Colonic mucosa (tissue), 4 donors: ENCODE measurements at regions not wholly inside any gene's neighbourhood (a gene's known extent, or its start where the extent isn't known, plus 50 kb on each side); places are given as distances from the start of the nearest gene placed in this dataset.

Experiments used
- DNase-seq: peaks from one replicate; pipeline ENCODE4 v3.0.0-alpha.2; 2020
- H3K27ac ChIP-seq: fragments of 200-600 bp; one replicate; pipeline ENCODE4 v1.8.0; 2021
- H3K27me3 ChIP-seq: fragments of 200-600 bp; one replicate; pipeline ENCODE4 v1.8.0; 2021
- H3K36me3 ChIP-seq: fragments of 200-600 bp; one replicate; pipeline ENCODE4 v1.8.0; 2021
- H3K4me1 ChIP-seq: fragments of 200-600 bp; one replicate; pipeline ENCODE4 v1.8.0; 2021; ENCODE audit warnings: mild to moderate bottlenecking
- H3K4me3 ChIP-seq: fragments of 200-600 bp; one replicate; pipeline ENCODE4 v1.8.0; 2021
- H3K9ac ChIP-seq, 2 donors: one replicate each; pipeline ENCODE4 v1.7.0; 2013; ENCODE audit warnings: control low read depth in 2 of 2, low read depth in 2 of 2, low read length in 2 of 2
- H3K9me3 ChIP-seq: fragments of 200-600 bp; one replicate; pipeline ENCODE4 v1.8.0; 2021
- CTCF ChIP-seq: fragments of 200-600 bp; IDR thresholded peaks from one replicate; pipeline ENCODE4 v1.8.0; 2022; ENCODE audit warnings: antibody characterized with exemption, mild to moderate bottlenecking
- intact Hi-C: fragments of 100-400 bp; cut with DNase I; formaldehyde crosslinking; loops from one replicate; pipeline ENCODE4 v1.14.1; 2022
- donor health status: healthy.
- donor health status: DM: no; HTN: no; CAD: no.
- donor health status: DM: no; HTN: no; CAD: no.

- no peak for TF ChIP-seq CTCF
- Histone ChIP-seq H3K27me3 (no peaks in the 10 kb centered on the region), H3K9me3 (no peaks in the 10 kb centered on the region), H3K9ac (no peak overlapping the region), H3K27ac (no peak overlapping the region), H3K4me1 (no peaks in the 10 kb centered on the region), H3K4me3 (no peak overlapping the region), H3K36me3 (no peaks in the 10 kb centered on the region)
- intact Hi-C loops = no loop called here
- no peak for DNase-seq
These were observed 434.0 kb upstream of the BTBD3 start for GRCh38 chr20:11483697-11484096.

GRCh38 chr20:11484479-11484878 lies 433.2 kb upstream of the BTBD3 start:
- DNase-seq = no peak
- no peak for TF ChIP-seq CTCF
- H3K36me3 ChIP-seq = no peaks in the 10 kb centered on the region
- H3K4me3 ChIP-seq = no peak overlapping the region
- H3K4me1 ChIP-seq = no peaks in the 10 kb centered on the region
- no peaks in the 10 kb centered on the region for H3K27me3 ChIP-seq
- intact Hi-C loops = no loop called here
- no peaks in the 10 kb centered on the region for H3K9me3 ChIP-seq
- no peak overlapping the region for H3K27ac ChIP-seq
- no peak overlapping the region for H3K9ac ChIP-seq

GRCh38 chr20:11492386-11492785 lies 425.3 kb upstream of the BTBD3 start:
- Histone ChIP-seq H3K4me3 (no peak overlapping the region), H3K36me3 (no peaks in the 10 kb centered on the region), H3K9ac (no peak overlapping the region), H3K27ac (no peak overlapping the region), H3K27me3 (no peaks in the 10 kb centered on the region), H3K4me1 (no peaks in the 10 kb centered on the region), H3K9me3 (no peaks in the 10 kb centered on the region)
- intact Hi-C loops = no loop called here
- TF ChIP-seq CTCF = no peak
- no peak for DNase-seq

GRCh38 chr20:11492846-11493245 lies 424.8 kb upstream of the BTBD3 start:
- no peak overlapping the region for H3K4me3 ChIP-seq
- no peak for TF ChIP-seq CTCF
- no peak overlapping the region for H3K9ac ChIP-seq
- H3K9me3 ChIP-seq = no peaks in the 10 kb centered on the region
- intact Hi-C loops = no loop called here
- DNase-seq = no peak
- H3K27ac ChIP-seq = no peak overlapping the region
- H3K36me3 ChIP-seq = no peaks in the 10 kb centered on the region
- no peaks in the 10 kb centered on the region for H3K27me3 ChIP-seq
- H3K4me1 ChIP-seq = no peaks in the 10 kb centered on the region

GRCh38 chr20:11496380-11496779 lies 421.3 kb upstream of the BTBD3 start:
- DNase-seq = no peak
- intact Hi-C loops = no loop called here
- Histone ChIP-seq H3K9me3 (no peaks in the 10 kb centered on the region), H3K4me1 (no peaks in the 10 kb centered on the region), H3K27me3 (no peaks in the 10 kb centered on the region), H3K4me3 (no peak overlapping the region), H3K9ac (no peak overlapping the region), H3K36me3 (no peaks in the 10 kb centered on the region), H3K27ac (no peak overlapping the region)
- no peak for TF ChIP-seq CTCF

GRCh38 chr20:11497545-11497944 lies 420.1 kb upstream of the BTBD3 start:
- Histone ChIP-seq H3K4me3 (no peak overlapping the region), H3K36me3 (no peaks in the 10 kb centered on the region), H3K27ac (no peak overlapping the region), H3K4me1 (no peaks in the 10 kb centered on the region), H3K27me3 (no peaks in the 10 kb centered on the region), H3K9me3 (no peaks in the 10 kb centered on the region), H3K9ac (no peak overlapping the region)
- intact Hi-C loops = no loop called here
- no peak for TF ChIP-seq CTCF
- no peak for DNase-seq
